HepG2 (cell line): ENCODE measurements at regions not wholly inside any gene's neighbourhood (a gene's known extent, or its start where the extent isn't known, plus 50 kb on each side); places are given as distances from the start of the nearest gene placed in this dataset.

ENCODE experiments used
- ATAC-seq: fragments of 200-7000 bp; cut with Tn5 transposase; 3 replicates; pipeline ENCODE4 v1.9.1; 2020; ENCODE audit warnings: mild to moderate bottlenecking, moderate library complexity
- BruUV-seq: library from RNA; stranded (reverse); fragments of 400-500 nt; replicated peaks from 2 replicates; lab custom pipeline; 2021; lab: Mats Ljungman, UMichigan
- CTCF ChIA-PET: fragments of 300-600 bp; formaldehyde crosslinking; extraction: SDS; loops from one replicate; lab custom pipeline; 2021; ENCODE audit warnings: low total read pairs, inconsistent platforms, low intra/inter-chr PET ratio; lab: Yijun Ruan, JAX
- POLR2A ChIA-PET: fragments of 350-600 bp; sonication (Branson Sonifier 250); formaldehyde crosslinking; loops from one replicate; lab custom pipeline; 2020; ENCODE audit warnings: antibody characterized with exemption, inconsistent platforms; lab: Yijun Ruan, JAX
- DNase-seq: peaks from one replicate; pipeline ENCODE4 v3.0.0-alpha.2; 2015; ENCODE audit warnings: low spot score
- FAIRE-seq: peaks from 3 replicates; lab custom pipeline; 2011; peaks lifted over from hg19 to GRCh38; lab: Jason Lieb, UNC
- H2AFZ ChIP-seq: one replicate; pipeline ENCODE4 v1.6.1; 2011; ENCODE audit warnings: low read length, inconsistent platforms
- H3K27ac ChIP-seq: fragments of 300-600 bp; 3 replicates; pipeline ENCODE4 v1.8.0; 2011; ENCODE audit warnings: mixed run types, mild to moderate bottlenecking, mixed read lengths, low read length, inconsistent platforms; ENCODE audit not compliant: insufficient read depth; ENCODE audit errors: extremely low read length
- H3K27me3 ChIP-seq, 2 experiments: fragments of 200-600 bp in 1 of 2; 2 replicates in 1 of 2; 3 replicates in 1 of 2; pipeline versions ENCODE4 v1.6.0 to v1.8.0; 2011; ENCODE audit warnings: low read length in 2 of 2, mild to moderate bottlenecking in 2 of 2, moderate library complexity in 2 of 2, inconsistent platforms in 1 of 2; ENCODE audit not compliant: insufficient read depth in 2 of 2, control insufficient read depth in 1 of 2
- H3K36me3 ChIP-seq, 2 experiments: fragments of 200-600 bp in 1 of 2; replicated peaks in 1 of 2; 2 replicates in 1 of 2; 3 replicates in 1 of 2; pipeline versions ENCODE4 v1.5.1 to v1.8.0; 2011; ENCODE audit warnings: low read length in 2 of 2, inconsistent platforms in 1 of 2; ENCODE audit not compliant: insufficient read depth in 2 of 2, control insufficient read depth in 1 of 2
- H3K4me1 ChIP-seq: 2 replicates; pipeline ENCODE4 v1.5.1; 2012; ENCODE audit warnings: low read length, inconsistent platforms; ENCODE audit not compliant: insufficient read depth
- H3K4me2 ChIP-seq: 2 replicates; pipeline ENCODE4 v1.6.0; 2011; ENCODE audit warnings: low read depth, low read length, inconsistent platforms
- H3K4me3 ChIP-seq, 3 experiments: fragments of 200-600 bp in 1 of 3; sonication (generic), shearing (Covaris generic) in 1 of 3; replicated peaks in 1 of 3; 2 replicates each; pipeline ENCODE4 v1.5.1; 2011 to 2016; ENCODE audit warnings: low read length in 3 of 3, inconsistent platforms in 2 of 3, low read depth in 2 of 3, mild to moderate bottlenecking in 2 of 3, control low read depth in 1 of 3, mixed read lengths in 1 of 3; ENCODE audit not compliant: insufficient read depth in 1 of 3
- H3K79me2 ChIP-seq: one replicate; pipeline ENCODE4 v1.6.1; 2011; ENCODE audit warnings: low read length, inconsistent platforms; ENCODE audit not compliant: insufficient read depth
- H3K9ac ChIP-seq: 2 replicates; pipeline ENCODE4 v1.6.0; 2011; ENCODE audit warnings: mild to moderate bottlenecking, low read depth, low read length, inconsistent platforms; ENCODE audit not compliant: insufficient read depth
- H3K9me3 ChIP-seq: 2 replicates; pipeline ENCODE4 v1.5.1; 2012; ENCODE audit warnings: mild to moderate bottlenecking, low read length
- H4K20me1 ChIP-seq: 2 replicates; pipeline ENCODE4 v1.6.0; 2011; ENCODE audit warnings: inconsistent platforms, mild to moderate bottlenecking, low read length, moderate library complexity; ENCODE audit not compliant: insufficient read depth
- EZH2 ChIP-seq: conservative IDR thresholded peaks from 2 replicates; pipeline ENCODE4 v1.6.1; 2012; ENCODE audit warnings: mild to moderate bottlenecking, low read depth, low read length, moderate library complexity
- POLR2A ChIP-seq, 2 experiments: IDR thresholded peaks; 2 replicates each; pipeline ENCODE4 v1.6.1; 2011; ENCODE audit warnings: low read depth in 2 of 2, low read length in 2 of 2, mild to moderate bottlenecking in 1 of 2, moderate library complexity in 1 of 2; ENCODE audit not compliant: insufficient read depth in 1 of 2
- TFE3 ChIP-seq: IDR thresholded peaks from 2 replicates; pipeline ENCODE4 v1.6.1; 2016
- ZNF282 ChIP-seq: fragments of 450-650 bp; IDR thresholded peaks from 2 replicates; pipeline ENCODE4 v1.6.1; 2018; ENCODE audit not compliant: partially characterized antibody
- ZNF646 ChIP-seq: sonication (generic); formaldehyde crosslinking; IDR thresholded peaks from 2 replicates; pipeline ENCODE4 v1.9.0; 2021; ENCODE audit warnings: mild to moderate bottlenecking, missing genetic modification reagents
- WGBS: methylation state at CpG from one replicate; pipeline ENCODE4 v1.1.6; 2017; ENCODE audit warnings: low lambda C conversion rate; 5-methylcytosine and 5-hydroxymethylcytosine counted together
- in situ Hi-C: cut with HindIII; loops from 2 replicates; pipeline ENCODE4 v1.10.0; 2017; ENCODE audit warnings: low pct_unique_long_range_greater_than_20kb; ENCODE audit not compliant: extremely low pct_ligation_motif_present
- intact Hi-C: fragments of 100-400 bp; cut with micrococcal nuclease; formaldehyde crosslinking; loops from one replicate; pipeline ENCODE4 v1.10.0; 2022; ENCODE audit not compliant: unreplicated experiment
- TF ChIP-seq, protein P1 (sequence below): sonication (generic); formaldehyde crosslinking; IDR thresholded peaks from 2 replicates; pipeline ENCODE4 v1.5.1; 2020; ENCODE audit warnings: missing genetic modification reagents, mild to moderate bottlenecking, borderline replicate concordance
- TF ChIP-seq, protein P2 (sequence below): sonication (generic); formaldehyde crosslinking; IDR thresholded peaks from 2 replicates; pipeline ENCODE4 v1.5.1; 2020; ENCODE audit warnings: missing genetic modification reagents, mild to moderate bottlenecking, borderline replicate concordance

- TF ChIP-seq, protein P1, sequence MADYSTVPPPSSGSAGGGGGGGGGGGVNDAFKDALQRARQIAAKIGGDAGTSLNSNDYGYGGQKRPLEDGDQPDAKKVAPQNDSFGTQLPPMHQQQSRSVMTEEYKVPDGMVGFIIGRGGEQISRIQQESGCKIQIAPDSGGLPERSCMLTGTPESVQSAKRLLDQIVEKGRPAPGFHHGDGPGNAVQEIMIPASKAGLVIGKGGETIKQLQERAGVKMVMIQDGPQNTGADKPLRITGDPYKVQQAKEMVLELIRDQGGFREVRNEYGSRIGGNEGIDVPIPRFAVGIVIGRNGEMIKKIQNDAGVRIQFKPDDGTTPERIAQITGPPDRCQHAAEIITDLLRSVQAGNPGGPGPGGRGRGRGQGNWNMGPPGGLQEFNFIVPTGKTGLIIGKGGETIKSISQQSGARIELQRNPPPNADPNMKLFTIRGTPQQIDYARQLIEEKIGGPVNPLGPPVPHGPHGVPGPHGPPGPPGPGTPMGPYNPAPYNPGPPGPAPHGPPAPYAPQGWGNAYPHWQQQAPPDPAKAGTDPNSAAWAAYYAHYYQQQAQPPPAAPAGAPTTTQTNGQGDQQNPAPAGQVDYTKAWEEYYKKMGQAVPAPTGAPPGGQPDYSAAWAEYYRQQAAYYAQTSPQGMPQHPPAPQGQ: no peak
Observed at GRCh38 chr22:27695925-27696324, 105.6 kb downstream of the MN1 start (continued).

GRCh38 chr22:27697888-27698287 lies 103.7 kb downstream of the MN1 start:
- H3K4me3 ChIP-seq: no peak overlapping the region
- H3K4me1 ChIP-seq: no peaks in the 10 kb centered on the region
- H4K20me1 ChIP-seq: no peaks in the 10 kb centered on the region
- BruUV-seq: no TSS peak
- no peak overlapping the region for H3K9ac ChIP-seq
- no peaks in the 10 kb centered on the region for H3K36me3 ChIP-seq
- DNase-seq (no peak), ATAC-seq (no peak), FAIRE-seq (no peak)
- H3K4me2 ChIP-seq: no peak overlapping the region
- 20% methylated on average over 7 of the region's 8 CpGs for WGBS
- no peaks in the 10 kb centered on the region for H3K79me2 ChIP-seq
- H3K27ac ChIP-seq: no peak overlapping the region
- intact Hi-C loops (no loop called here), in situ Hi-C loops (no loop called here)
- H2AFZ ChIP-seq: no peak overlapping the region
- CTCF ChIA-PET: no interaction called here
- H3K9me3 ChIP-seq: peaks cover 11% of the 10 kb centered on the region
- peaks cover 4 to 9% of the 10 kb centered on the region in 2 experiments; a peak in 2 of 5 replicates for H3K27me3 ChIP-seq
- POLR2A ChIA-PET: no interaction called here
- TF ChIP-seq, protein P2, sequence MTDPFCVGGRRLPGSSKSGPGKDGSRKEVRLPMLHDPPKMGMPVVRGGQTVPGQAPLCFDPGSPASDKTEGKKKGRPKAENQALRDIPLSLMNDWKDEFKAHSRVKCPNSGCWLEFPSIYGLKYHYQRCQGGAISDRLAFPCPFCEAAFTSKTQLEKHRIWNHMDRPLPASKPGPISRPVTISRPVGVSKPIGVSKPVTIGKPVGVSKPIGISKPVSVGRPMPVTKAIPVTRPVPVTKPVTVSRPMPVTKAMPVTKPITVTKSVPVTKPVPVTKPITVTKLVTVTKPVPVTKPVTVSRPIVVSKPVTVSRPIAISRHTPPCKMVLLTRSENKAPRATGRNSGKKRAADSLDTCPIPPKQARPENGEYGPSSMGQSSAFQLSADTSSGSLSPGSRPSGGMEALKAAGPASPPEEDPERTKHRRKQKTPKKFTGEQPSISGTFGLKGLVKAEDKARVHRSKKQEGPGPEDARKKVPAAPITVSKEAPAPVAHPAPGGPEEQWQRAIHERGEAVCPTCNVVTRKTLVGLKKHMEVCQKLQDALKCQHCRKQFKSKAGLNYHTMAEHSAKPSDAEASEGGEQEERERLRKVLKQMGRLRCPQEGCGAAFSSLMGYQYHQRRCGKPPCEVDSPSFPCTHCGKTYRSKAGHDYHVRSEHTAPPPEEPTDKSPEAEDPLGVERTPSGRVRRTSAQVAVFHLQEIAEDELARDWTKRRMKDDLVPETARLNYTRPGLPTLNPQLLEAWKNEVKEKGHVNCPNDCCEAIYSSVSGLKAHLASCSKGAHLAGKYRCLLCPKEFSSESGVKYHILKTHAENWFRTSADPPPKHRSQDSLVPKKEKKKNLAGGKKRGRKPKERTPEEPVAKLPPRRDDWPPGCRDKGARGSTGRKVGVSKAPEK (CRISPR knock-in tag): no peak
- TF ChIP-seq EZH2 (no peak), ZNF282 (no peak), POLR2A (IDR thresholded peaks at IDR 0.05; ENCODE audit: insufficient read depth in 1 of 2, low read depth in 2 of 2, low read length in 2 of 2) (no peak), TFE3 (CRISPR knock-in tag) (no peak), ZNF646 (CRISPR knock-in tag) (no peak)
